ENCODE measurements at regions not wholly inside any gene's neighbourhood (a gene's known extent, or its start where the extent isn't known, plus 50 kb on each side); places are given as distances from the start of the nearest gene placed in this dataset.

- no peaks in the 10 kb centered on the region for H3K4me1 ChIP-seq (ENCODE audit: control insufficient read depth in 2 of 3, insufficient read depth in 2 of 3, low read depth in 1 of 3, low read length in 3 of 3)
Observed at GRCh38 chr14:51314321-51315015, 74.4 kb downstream of the TMX1 start.

GRCh38 chr14:51317373-51317772, 77.3 kb downstream of the TMX1 start:
- Histone ChIP-seq H3K9me3 (ENCODE audit: control insufficient read depth in 2 of 3, insufficient read depth in 1 of 3, low read length in 3 of 3) (no peaks in the 10 kb centered on the region), H3K4me3 (ENCODE audit: low read length in 3 of 3) (no peak overlapping the region), H3K9ac (ENCODE audit: low read length in 3 of 3) (no peak overlapping the region), H3K4me1 (ENCODE audit: control insufficient read depth in 2 of 3, insufficient read depth in 2 of 3, low read depth in 1 of 3, low read length in 3 of 3) (no peaks in the 10 kb centered on the region), H3K27me3 (ENCODE audit: control insufficient read depth, insufficient read depth, low read length) (no peaks in the 10 kb centered on the region), H3K36me3 (ENCODE audit: control insufficient read depth in 2 of 3, insufficient read depth in 3 of 3, low read length in 3 of 3) (no peaks in the 10 kb centered on the region), H3K27ac (ENCODE audit: low read depth in 2 of 2, low read length in 2 of 2) (no peak overlapping the region)
- no peak for FAIRE-seq
- TF ChIP-seq CTCF (IDR thresholded peaks at IDR 0.05; ENCODE audit: borderline replicate concordance, extremely low read depth, insufficient read depth): no peak
- intact Hi-C loops (cut with DNase I): no loop called here
- no peak for DNase-seq

More at GRCh38 chr14:51314321-51315015, 74.4 kb downstream of the TMX1 start:
- H3K9me3 ChIP-seq (ENCODE audit: control insufficient read depth in 2 of 3, insufficient read depth in 1 of 3, low read length in 3 of 3): no peaks in the 10 kb centered on the region
- no peaks in the 10 kb centered on the region for H3K27me3 ChIP-seq (ENCODE audit: control insufficient read depth, insufficient read depth, low read length)
- no peaks in the 10 kb centered on the region for H3K36me3 ChIP-seq (ENCODE audit: control insufficient read depth in 2 of 3, insufficient read depth in 3 of 3, low read length in 3 of 3)
- H3K9ac ChIP-seq (ENCODE audit: low read length in 3 of 3): no peak overlapping the region
- intact Hi-C loops (cut with DNase I): no loop called here
- no peak for TF ChIP-seq CTCF (IDR thresholded peaks at IDR 0.05; ENCODE audit: borderline replicate concordance, extremely low read depth, insufficient read depth)
- no peak overlapping the region for H3K27ac ChIP-seq (ENCODE audit: low read depth in 2 of 2, low read length in 2 of 2)
- no peak overlapping the region for H3K4me3 ChIP-seq (ENCODE audit: low read length in 3 of 3)
- DNase-seq: no peak
- FAIRE-seq: no peak

GRCh38 chr14:51318813-51319597, 79.0 kb downstream of the TMX1 start:
- no peak for FAIRE-seq
- no peak overlapping the region for H3K4me3 ChIP-seq (ENCODE audit: low read length in 3 of 3)

More at GRCh38 chr14:51318813-51319597, 79.0 kb downstream of the TMX1 start:
- Histone ChIP-seq H3K27me3 (ENCODE audit: control insufficient read depth, insufficient read depth, low read length) (no peaks in the 10 kb centered on the region), H3K36me3 (ENCODE audit: control insufficient read depth in 2 of 3, insufficient read depth in 3 of 3, low read length in 3 of 3) (no peaks in the 10 kb centered on the region), H3K4me1 (ENCODE audit: control insufficient read depth in 2 of 3, insufficient read depth in 2 of 3, low read depth in 1 of 3, low read length in 3 of 3) (no peaks in the 10 kb centered on the region), H3K27ac (ENCODE audit: low read depth in 2 of 2, low read length in 2 of 2) (no peak overlapping the region), H3K9ac (ENCODE audit: low read length in 3 of 3) (no peak overlapping the region), H3K9me3 (ENCODE audit: control insufficient read depth in 2 of 3, insufficient read depth in 1 of 3, low read length in 3 of 3) (no peaks in the 10 kb centered on the region)
- intact Hi-C loops (cut with DNase I): no loop called here
- DNase-seq: no peak
- no peak for TF ChIP-seq CTCF (IDR thresholded peaks at IDR 0.05; ENCODE audit: borderline replicate concordance, extremely low read depth, insufficient read depth)

Measured in kidney (tissue), 13 donors.